GM11168 (cell line): ENCODE measurements at regions not wholly inside any gene's neighbourhood (a gene's known extent, or its start where the extent isn't known, plus 50 kb on each side); places are given as distances from the start of the nearest gene placed in this dataset.

ENCODE experiments used
- in situ Hi-C: fragments of 300-500 bp; cut with MboI; formaldehyde crosslinking; loops from one replicate; pipeline ENCODE4 v1.12.0; 2022; ENCODE audit warnings: low sequenced_read_pairs; ENCODE audit not compliant: unreplicated experiment

GRCh38 chr17:12567077-12568053, 98.3 kb upstream of the MYOCD start:
- in situ Hi-C loops, result no loop called here

GRCh38 chr17:12568358-12569251, 97.1 kb upstream of the MYOCD start:
- in situ Hi-C loops, result no loop called here

- in situ Hi-C loops, result no loop called here
These were observed 94.1 kb upstream of the MYOCD start for GRCh38 chr17:12571606-12572005.

GRCh38 chr17:12574525-12574924, 91.2 kb upstream of the MYOCD start:
- in situ Hi-C loops, result no loop called here

- in situ Hi-C loops, result no loop called here
These were observed 90.0 kb upstream of the MYOCD start for GRCh38 chr17:12575641-12576040.

- in situ Hi-C loops, result no loop called here
These were observed 86.4 kb upstream of the MYOCD start for GRCh38 chr17:12579288-12579687.

GRCh38 chr17:12580640-12581039, 85.0 kb upstream of the MYOCD start:
- in situ Hi-C loops, result no loop called here

- in situ Hi-C loops, result no loop called here
These were observed 81.0 kb upstream of the MYOCD start for GRCh38 chr17:12584727-12585126.

- in situ Hi-C loops, result no loop called here
These were observed 77.2 kb upstream of the MYOCD start for GRCh38 chr17:12588531-12588930.

- in situ Hi-C loops, result no loop called here
These were observed 75.3 kb upstream of the MYOCD start for GRCh38 chr17:12590417-12590816.

GRCh38 chr17:12591021-12591735, 74.5 kb upstream of the MYOCD start:
- in situ Hi-C loops, result no loop called here

- in situ Hi-C loops, result no loop called here
These were observed 72.7 kb upstream of the MYOCD start for GRCh38 chr17:12592941-12593340.

- in situ Hi-C loops, result no loop called here
These were observed 68.7 kb upstream of the MYOCD start for GRCh38 chr17:12596961-12597360.

GRCh38 chr17:12597895-12598294, 67.8 kb upstream of the MYOCD start:
- in situ Hi-C loops, result no loop called here

GRCh38 chr17:12599186-12599920, 66.3 kb upstream of the MYOCD start:
- in situ Hi-C loops, result no loop called here

GRCh38 chr17:12600349-12600748, 65.3 kb upstream of the MYOCD start:
- in situ Hi-C loops, result no loop called here

GRCh38 chr17:12603566-12603965, 62.1 kb upstream of the MYOCD start:
- in situ Hi-C loops, result no loop called here

- in situ Hi-C loops, result no loop called here
These were observed 60.5 kb upstream of the MYOCD start for GRCh38 chr17:12605222-12605621.

- in situ Hi-C loops, result no loop called here
These were observed 52.1 kb upstream of the MYOCD start for GRCh38 chr17:12613566-12613965.
